Ovary (tissue), 3 donors: ENCODE measurements at regions not wholly inside any gene's neighbourhood (a gene's known extent, or its start where the extent isn't known, plus 50 kb on each side); places are given as distances from the start of the nearest gene placed in this dataset.

Source experiments
- EP300 ChIP-seq: sonication (generic); formaldehyde crosslinking; IDR thresholded peaks from one replicate; pipeline ENCODE4 v1.6.1; 2017; ENCODE audit warnings: antibody characterized with exemption
- TF ChIP-seq, protein P1 (sequence below), 3 donors: fragments of 450-650 bp in 2 of 3; fragments of 200-600 bp in 1 of 3; IDR thresholded peaks; one replicate each; pipeline versions ENCODE4 v1.5.1 to v1.8.0; 2016 to 2022; ENCODE audit warnings: antibody characterized with exemption in 3 of 3, mild to moderate bottlenecking in 1 of 3
- donor health status: DM: no; HTN: no; CAD: no.

DNA sequence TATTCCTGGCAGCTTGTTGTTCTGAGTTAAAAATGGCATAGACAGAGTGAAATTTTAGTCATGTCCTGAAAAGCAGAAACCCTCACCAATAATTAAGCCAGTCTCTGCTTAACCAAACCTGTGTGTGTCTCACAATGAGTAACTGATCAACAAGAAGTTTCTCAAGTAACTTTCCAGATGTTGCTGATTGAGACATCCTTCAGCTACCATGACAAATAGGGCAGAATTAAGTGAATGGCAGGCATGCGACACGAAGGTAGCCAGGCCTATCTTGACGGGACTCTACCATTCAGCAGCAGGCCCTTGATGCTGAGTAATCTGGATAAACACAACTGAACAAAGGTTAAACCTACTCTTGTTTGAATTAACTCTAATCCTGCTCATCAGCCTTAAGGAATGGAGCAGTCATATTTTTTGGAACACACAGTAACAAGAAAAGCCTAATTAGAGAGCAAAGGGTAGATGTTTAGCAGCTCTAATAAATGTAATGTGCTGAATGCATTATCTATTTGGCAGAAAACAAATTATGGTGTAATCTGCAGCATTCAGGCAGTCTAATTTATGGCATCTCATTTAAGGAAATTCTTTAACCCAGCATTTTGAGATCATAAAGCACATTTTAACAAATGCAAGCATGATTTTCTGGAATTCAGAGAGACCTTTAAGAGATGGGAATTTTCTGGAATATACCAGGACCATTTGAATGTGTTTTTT is 159.5 kb upstream of the EPHA4 start:
- TF ChIP-seq, protein P1, sequence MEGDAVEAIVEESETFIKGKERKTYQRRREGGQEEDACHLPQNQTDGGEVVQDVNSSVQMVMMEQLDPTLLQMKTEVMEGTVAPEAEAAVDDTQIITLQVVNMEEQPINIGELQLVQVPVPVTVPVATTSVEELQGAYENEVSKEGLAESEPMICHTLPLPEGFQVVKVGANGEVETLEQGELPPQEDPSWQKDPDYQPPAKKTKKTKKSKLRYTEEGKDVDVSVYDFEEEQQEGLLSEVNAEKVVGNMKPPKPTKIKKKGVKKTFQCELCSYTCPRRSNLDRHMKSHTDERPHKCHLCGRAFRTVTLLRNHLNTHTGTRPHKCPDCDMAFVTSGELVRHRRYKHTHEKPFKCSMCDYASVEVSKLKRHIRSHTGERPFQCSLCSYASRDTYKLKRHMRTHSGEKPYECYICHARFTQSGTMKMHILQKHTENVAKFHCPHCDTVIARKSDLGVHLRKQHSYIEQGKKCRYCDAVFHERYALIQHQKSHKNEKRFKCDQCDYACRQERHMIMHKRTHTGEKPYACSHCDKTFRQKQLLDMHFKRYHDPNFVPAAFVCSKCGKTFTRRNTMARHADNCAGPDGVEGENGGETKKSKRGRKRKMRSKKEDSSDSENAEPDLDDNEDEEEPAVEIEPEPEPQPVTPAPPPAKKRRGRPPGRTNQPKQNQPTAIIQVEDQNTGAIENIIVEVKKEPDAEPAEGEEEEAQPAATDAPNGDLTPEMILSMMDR (IDR thresholded peaks at IDR 0.05) = no peak
- TF ChIP-seq EP300 = no peak
